ENCODE measurements at regions not wholly inside any gene's neighbourhood (a gene's known extent, or its start where the extent isn't known, plus 50 kb on each side); places are given as distances from the start of the nearest gene placed in this dataset.

DNA sequence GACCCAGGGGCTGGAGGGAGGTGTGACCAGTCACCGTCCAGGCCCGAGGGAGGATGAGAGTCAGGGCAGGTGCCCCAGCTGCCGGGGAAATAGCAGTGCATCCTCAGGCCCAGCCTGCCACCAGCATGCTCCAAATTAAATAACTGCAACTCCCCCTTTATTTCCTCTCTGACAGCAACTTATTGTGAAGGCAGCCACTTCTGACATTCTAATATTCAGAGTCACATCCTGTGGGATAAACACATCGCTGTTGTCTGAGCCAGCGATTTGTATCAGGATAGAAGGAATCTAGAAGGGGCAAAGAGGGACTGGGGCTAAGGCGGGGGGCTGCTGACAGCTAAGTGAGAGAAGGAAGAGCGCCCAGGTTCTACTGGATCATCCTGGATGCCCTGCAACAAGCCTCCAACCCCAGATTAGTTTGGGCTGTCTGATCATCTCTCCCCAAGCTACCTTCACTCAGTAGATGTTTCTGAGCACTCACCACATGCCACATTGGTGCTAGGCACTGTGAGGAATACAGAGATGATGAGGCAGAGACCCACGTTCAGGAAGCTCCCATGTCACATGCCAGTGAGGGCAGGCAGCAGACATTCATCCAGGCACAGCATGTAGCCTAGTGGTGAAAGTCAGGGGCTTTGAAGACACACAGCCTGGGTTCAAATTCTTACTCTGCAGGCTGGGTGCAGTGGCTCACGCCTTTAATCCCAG is 214.1 kb downstream of the BUD13 start:
- ChIA-PET POLR2A (no interaction called here), CTCF (no interaction called here)
- TF ChIP-seq, protein P1, sequence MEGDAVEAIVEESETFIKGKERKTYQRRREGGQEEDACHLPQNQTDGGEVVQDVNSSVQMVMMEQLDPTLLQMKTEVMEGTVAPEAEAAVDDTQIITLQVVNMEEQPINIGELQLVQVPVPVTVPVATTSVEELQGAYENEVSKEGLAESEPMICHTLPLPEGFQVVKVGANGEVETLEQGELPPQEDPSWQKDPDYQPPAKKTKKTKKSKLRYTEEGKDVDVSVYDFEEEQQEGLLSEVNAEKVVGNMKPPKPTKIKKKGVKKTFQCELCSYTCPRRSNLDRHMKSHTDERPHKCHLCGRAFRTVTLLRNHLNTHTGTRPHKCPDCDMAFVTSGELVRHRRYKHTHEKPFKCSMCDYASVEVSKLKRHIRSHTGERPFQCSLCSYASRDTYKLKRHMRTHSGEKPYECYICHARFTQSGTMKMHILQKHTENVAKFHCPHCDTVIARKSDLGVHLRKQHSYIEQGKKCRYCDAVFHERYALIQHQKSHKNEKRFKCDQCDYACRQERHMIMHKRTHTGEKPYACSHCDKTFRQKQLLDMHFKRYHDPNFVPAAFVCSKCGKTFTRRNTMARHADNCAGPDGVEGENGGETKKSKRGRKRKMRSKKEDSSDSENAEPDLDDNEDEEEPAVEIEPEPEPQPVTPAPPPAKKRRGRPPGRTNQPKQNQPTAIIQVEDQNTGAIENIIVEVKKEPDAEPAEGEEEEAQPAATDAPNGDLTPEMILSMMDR (IDR thresholded peaks at IDR 0.05; ENCODE audit: control extremely low read depth, extremely low read depth, low read depth, missing control alignments), result no peak
- DNase-seq (ENCODE audit: extremely low spot score), result no peak

DNA sequence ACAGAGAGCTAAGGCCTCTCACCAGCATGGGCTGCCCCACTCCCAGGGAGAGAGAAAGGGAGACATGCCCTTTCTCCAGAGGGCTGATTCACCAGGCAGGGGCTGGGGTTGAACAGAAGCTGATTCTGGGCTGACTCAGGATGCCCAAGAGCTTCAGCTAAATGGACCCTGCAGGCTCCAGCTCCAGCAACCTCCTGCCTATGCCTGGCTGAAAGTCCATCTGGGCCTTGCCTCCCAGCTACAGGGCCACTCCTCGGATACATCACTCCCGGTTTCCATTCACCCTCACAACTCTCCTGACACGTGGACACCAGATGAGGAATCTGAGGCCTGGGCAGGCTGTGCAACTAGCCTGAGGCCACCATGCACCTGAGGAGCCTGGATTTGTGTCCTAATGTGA is 215.5 kb downstream of the BUD13 start:
- ChIA-PET CTCF (no interaction called here), POLR2A (no interaction called here)
- TF ChIP-seq, protein P1 (IDR thresholded peaks at IDR 0.05; ENCODE audit: control extremely low read depth, extremely low read depth, low read depth, missing control alignments), result no peak
- no peak for DNase-seq (ENCODE audit: extremely low spot score)

DNA sequence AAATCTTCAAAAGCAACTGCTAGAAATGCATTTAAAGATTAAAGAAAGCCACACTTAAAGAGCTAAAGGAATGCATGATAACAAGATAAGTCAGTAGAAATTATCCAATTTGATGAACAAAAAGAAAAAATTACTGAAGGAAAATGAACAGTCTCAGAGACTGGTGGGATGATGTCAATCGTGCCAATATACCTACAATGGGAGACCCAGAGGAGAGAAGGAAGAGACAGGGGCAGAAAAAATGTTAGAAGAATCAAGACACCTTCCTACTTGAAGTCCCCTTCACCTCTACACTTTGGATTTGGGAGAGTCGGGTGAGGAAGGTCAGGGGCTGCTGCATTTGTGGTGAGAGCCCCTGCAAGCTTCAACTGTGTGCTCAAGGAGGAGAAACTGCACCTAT is 216.3 kb downstream of the BUD13 start:
- CTCF ChIA-PET, result no interaction called here
- POLR2A ChIA-PET, result no interaction called here
- TF ChIP-seq, protein P1 (IDR thresholded peaks at IDR 0.05; ENCODE audit: control extremely low read depth, extremely low read depth, low read depth, missing control alignments), result no peak
- no peak for DNase-seq (ENCODE audit: extremely low spot score)

DNA sequence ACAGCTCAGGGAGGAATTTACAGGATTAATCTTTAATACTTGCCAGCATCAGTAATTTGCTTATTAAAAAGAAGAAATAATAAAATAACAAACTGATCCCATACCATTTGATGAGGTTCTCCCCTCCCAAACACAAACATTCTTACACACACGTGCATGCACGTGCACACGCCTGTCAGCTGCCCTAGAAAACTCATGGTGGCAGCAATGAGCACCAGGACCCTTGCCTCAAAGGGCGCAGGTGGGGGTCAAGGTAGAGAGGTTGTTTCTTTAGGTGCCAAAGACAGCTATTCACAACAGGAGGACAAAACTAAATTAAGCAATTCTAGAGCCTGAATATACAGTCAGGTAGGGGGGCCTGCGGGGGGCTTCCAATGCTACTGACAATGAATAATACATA is 219.3 kb downstream of the BUD13 start:
- POLR2A ChIA-PET, result no interaction called here

DNA sequence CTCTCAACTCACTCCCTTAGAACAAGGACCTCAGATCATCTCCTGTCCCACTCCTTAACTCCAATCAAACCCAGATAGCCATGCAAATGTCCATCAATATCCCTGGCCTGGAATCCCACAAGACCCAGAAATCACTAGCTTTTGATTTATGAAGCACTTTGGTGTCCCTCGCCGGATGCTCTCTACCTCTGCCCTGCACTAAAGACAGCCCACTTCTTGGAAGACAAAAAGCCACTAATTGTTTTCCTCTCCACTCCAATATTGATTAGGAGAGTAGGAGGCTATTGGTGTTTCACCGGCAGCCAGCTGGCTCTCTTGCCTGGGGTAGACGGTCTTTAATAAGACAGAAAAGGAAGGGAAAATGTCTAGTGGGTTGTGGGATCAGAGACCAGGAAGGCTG is 221.2 kb downstream of the BUD13 start:
- ChIA-PET CTCF (no interaction called here), POLR2A (no interaction called here)
- TF ChIP-seq, protein P1 (IDR thresholded peaks at IDR 0.05; ENCODE audit: control extremely low read depth, extremely low read depth, low read depth, missing control alignments), result no peak

More for the DNA sequence above, 219.3 kb downstream of the BUD13 start:
- CTCF ChIA-PET, result interaction anchor here (1.7 kb wide), 1 partner anchor 14 kb away, joined by 3 read pairs; no protein-coding TSS in a partner anchor
- no peak for DNase-seq (ENCODE audit: extremely low spot score)
- TF ChIP-seq, protein P1 (IDR thresholded peaks at IDR 0.05; ENCODE audit: control extremely low read depth, extremely low read depth, low read depth, missing control alignments), result no peak

DNA sequence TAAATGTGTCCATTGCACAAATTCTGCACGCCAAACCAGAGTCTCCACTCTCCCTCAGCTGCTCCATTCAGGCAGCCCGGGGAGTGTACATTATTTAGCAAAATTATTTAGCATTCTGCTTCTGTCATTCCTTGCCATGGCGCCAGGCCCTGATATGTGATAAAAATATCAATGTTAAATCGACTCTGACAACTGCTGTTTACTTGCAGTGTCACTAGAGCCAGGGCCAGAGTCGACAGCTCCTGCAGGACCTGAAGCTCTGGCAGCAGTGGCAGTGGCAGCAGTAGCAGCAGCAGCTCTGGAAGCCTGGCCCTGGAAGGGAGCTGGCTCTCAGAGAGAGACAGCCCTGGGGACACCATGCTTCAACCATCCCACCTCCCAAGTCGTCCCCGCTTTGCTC is 224.5 kb downstream of the BUD13 start:
- DNase-seq (ENCODE audit: extremely low spot score), result no peak
- POLR2A ChIA-PET, result no interaction called here
- TF ChIP-seq, protein P1 (IDR thresholded peaks at IDR 0.05; ENCODE audit: control extremely low read depth, extremely low read depth, low read depth, missing control alignments), result no peak
- CTCF ChIA-PET, result interaction anchor here (1.2 to 2.0 kb wide), 2 partner anchors 14 to 46 kb away, joined by 3 to 4 read pairs; no protein-coding TSS in a partner anchor

More for the DNA sequence above, 221.2 kb downstream of the BUD13 start:
- no peak for DNase-seq (ENCODE audit: extremely low spot score)

Data from GM10248 (cell line).